Fibroblast of the aortic adventitia (primary cell): ENCODE measurements at regions not wholly inside any gene's neighbourhood (a gene's known extent, or its start where the extent isn't known, plus 50 kb on each side); places are given as distances from the start of the nearest gene placed in this dataset.

Experiments used
- DNase-seq: peaks from one replicate; pipeline ENCODE4 v3.0.0-alpha.2; 2010; ENCODE audit warnings: low read depth
- H3K4me3 ChIP-seq: 2 replicates; pipeline ENCODE4 v1.5.1; 2011; ENCODE audit warnings: low read depth, mild to moderate bottlenecking, control low read depth, low read length, moderate library complexity
- TF ChIP-seq, protein P1 (sequence below): IDR thresholded peaks from 2 replicates; pipeline ENCODE4 v1.5.1; 2011; ENCODE audit warnings: mild to moderate bottlenecking, low read length, control low read depth, inconsistent platforms; ENCODE audit not compliant: insufficient read depth

- H3K4me3 ChIP-seq = no peak overlapping the region
- DNase-seq = no peak
- TF ChIP-seq, protein P1, sequence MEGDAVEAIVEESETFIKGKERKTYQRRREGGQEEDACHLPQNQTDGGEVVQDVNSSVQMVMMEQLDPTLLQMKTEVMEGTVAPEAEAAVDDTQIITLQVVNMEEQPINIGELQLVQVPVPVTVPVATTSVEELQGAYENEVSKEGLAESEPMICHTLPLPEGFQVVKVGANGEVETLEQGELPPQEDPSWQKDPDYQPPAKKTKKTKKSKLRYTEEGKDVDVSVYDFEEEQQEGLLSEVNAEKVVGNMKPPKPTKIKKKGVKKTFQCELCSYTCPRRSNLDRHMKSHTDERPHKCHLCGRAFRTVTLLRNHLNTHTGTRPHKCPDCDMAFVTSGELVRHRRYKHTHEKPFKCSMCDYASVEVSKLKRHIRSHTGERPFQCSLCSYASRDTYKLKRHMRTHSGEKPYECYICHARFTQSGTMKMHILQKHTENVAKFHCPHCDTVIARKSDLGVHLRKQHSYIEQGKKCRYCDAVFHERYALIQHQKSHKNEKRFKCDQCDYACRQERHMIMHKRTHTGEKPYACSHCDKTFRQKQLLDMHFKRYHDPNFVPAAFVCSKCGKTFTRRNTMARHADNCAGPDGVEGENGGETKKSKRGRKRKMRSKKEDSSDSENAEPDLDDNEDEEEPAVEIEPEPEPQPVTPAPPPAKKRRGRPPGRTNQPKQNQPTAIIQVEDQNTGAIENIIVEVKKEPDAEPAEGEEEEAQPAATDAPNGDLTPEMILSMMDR = no peak
Observed at GRCh38 chr22:48536541-48537342, 1290.9 kb downstream of the BRD1 start.

DNA sequence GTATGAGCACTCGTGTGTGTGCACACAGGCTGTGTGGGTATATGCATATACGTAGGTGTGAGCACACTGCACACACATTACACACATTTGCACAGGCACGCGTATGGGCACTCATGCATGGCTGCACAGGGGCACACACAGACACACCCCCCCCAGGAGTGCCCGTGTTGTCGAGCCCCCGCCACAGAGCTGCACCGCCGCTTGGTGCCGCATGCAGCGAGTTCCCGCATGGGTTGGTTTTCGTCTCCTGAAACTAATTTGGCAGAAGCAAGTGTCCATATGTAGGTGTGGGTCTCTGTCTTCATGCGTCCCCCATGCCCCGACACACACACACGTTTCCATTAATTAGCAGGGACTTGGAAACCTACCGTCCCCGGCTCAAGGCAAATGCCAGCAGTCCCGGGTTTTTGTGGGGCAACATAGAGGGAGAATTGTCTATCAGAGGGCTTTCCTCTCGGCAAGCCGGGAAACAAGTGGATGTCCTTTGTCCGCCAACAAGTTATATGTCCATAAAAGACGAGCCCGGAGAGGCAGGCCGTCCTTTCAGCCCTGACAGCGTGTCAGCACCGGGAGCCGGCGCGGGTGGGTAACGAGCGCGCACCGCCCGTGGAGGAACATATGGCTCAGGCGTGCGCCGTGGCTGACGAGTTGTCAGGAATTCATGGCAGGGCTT is 1291.7 kb downstream of the BRD1 start:
- DNase-seq = no peak
- TF ChIP-seq, protein P1 = no peak
- H3K4me3 ChIP-seq = no peak overlapping the region

GRCh38 chr22:48534395-48534958 is 1293.2 kb downstream of the BRD1 start:
- DNase-seq = no peak
- no peak overlapping the region for H3K4me3 ChIP-seq
- TF ChIP-seq, protein P1 = no peak

DNA sequence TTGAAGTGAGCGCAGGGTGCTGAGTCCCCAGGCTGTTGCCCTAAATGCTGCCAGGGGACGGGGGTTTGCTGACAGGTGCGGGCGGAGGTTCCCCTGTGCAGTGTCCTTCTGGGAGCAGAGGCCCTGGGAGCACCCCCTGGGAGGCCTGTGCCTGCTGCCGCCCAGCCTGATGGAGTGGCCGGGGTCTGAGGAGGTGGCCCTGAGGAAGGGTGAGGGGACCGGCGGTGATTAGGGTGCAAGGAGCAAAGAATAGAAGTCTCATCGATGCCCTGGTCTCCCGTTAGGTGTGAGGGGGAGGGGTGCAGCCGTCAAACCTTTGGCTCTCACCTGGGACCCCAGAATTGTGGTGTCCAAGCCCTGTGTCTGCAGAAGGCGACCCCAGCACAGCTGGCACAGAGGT is 1294.7 kb downstream of the BRD1 start:
- TF ChIP-seq, protein P1 = no peak
- DNase-seq = no peak
- no peak overlapping the region for H3K4me3 ChIP-seq

DNA sequence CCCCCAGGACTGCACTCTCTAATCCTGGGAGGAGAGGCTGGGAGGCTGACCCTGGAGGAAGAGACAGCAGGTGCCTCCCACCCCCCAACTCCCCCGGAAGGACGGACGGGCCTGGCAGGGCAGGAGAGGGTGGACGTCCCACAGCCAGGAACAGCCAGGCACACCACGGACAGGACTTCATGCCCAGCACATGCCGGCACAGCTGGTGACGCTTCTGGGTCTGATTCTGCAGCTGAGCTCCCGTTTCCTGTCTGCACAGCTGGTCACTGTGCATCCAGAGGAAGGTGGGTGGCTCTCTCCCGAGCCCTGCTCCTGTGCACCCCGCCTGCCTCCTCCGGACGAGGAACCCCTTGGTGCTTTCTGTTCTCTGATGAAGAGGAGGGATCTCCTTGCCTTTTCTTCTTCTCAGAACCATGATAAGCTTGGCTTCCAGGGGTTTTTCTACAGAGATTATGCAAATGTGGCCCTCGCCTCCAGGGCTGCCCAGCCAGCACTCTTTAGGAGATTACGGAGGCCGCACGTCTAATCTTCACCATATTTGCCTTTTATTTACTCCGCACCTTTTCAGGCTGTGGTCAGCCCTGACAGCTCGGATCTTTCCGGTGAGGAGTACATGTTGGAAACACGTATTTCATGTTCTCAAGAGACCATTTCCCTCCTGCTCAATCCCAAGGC is 1295.8 kb downstream of the BRD1 start:
- no peak for DNase-seq
- TF ChIP-seq, protein P1 = no peak
- H3K4me3 ChIP-seq = no peak overlapping the region

DNA sequence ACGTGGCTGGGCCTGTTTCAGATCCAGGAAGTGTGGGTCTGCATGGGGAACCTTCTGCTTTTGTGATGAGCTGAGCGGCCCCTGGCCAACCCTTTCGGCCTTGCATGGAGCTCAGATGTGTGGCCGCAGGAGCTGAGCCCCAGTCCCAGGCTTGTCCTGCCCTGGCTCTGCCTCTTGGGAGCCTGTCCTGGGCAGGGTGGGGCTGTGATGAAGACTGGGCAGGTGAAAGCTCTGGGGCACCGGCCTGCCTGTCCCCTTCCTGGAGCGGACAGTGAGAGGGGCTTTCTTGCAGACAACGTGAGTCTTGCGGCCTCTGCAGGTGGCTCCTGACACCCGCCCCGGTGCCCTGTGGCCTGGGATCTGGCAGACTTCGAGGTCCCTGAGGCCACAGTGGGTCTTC is 1296.6 kb downstream of the BRD1 start:
- no peak for DNase-seq
- H3K4me3 ChIP-seq = no peak overlapping the region
- TF ChIP-seq, protein P1 = no peak
